ENCODE measurements at regions not wholly inside any gene's neighbourhood (a gene's known extent, or its start where the extent isn't known, plus 50 kb on each side); places are given as distances from the start of the nearest gene placed in this dataset.

DNA sequence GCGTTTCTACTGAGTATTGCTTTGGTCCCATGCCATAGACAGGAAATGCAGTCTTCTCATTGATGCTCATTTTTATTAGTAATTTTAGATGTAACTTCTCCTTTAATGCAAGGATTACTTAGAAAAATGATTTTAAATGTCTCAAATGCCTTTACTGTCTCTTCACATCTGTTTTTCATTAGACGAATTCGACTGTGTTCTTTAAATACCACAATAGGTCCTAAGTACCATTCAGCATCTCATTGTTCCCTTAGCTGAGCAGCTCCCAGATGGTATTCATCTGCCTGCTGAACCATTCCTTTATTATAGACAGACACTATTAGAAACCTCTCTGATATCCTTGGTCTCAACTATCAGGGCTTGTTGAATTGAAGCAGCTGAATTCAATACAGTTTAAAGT is 113.6 kb downstream of the LSMEM1 start:
- ATAC-seq: no peak
- no peak for DNase-seq

- DNase-seq (no peak), ATAC-seq (no peak)
These were observed 115.5 kb downstream of the LSMEM1 start for GRCh38 chr7:112596260-112596659.

GRCh38 chr7:112596981-112597380 is 116.2 kb downstream of the LSMEM1 start:
- DNase-seq (no peak), ATAC-seq (no peak)

DNA sequence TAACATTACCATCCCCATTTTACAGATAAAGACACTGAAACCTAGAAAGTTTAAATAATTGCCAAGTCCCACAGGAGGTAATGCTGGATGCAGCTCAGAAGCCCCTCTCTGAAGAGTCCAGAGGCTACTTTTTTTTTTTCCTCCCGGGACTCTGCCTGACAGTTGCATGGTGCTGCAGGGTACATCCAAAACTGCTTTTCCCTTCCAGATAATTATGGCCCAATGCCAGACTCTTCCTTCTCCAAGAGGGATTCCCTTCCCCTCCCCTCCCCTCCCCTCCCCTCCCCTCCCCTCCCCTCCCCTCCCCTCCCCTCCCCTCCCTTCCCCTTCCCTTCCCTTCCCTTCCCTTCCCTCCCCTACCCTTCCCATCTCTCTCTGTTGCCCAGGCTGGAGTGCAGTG is 122.9 kb downstream of the LSMEM1 start:
- no peak for ATAC-seq
- no peak for DNase-seq

GRCh38 chr7:112610636-112611035 is 129.8 kb downstream of the LSMEM1 start:
- ATAC-seq: no peak
- DNase-seq: no peak

GRCh38 chr7:112615701-112616100 is 134.9 kb downstream of the LSMEM1 start:
- no peak for ATAC-seq

DNA sequence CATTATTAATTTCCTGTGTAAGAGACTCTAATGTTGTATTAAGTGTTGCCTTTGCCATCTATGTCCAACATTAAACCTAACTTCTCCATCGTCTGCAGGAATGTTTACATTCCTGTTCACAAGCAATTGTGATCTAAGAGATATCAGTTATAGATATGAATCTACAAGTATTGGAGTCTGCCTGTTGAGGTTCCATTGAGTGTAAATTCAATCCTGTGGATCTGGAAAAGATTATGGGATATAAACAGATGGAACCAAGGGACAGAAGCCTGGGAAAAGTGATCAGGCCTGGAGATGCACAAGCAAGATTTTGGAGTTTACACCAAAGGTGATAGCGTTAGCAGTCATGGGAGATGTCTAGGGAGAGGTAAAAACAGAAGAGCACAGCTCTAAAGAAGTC is 135.5 kb downstream of the LSMEM1 start:
- DNase-seq: no peak
- no peak for ATAC-seq

More at GRCh38 chr7:112615701-112616100, 134.9 kb downstream of the LSMEM1 start:
- no peak for DNase-seq

DNA sequence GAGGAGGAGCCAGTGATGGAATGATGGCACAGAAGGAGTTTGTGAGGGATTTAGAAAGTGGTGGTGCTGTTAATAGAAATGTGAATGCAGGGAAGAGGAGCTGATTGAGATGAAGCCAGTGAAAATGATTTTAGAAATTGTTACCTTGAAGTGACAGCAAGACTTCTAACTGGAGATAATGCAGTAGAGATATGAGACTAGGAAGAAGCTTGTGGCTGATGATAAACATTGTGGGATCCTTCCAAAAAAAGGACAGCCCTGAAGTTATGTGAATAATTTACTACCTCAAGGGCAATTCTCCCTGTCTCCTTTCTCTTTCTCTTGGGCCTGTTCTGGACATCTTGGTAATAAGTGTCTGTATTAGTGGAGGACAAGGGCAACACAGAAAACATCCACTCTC is 138.6 kb downstream of the LSMEM1 start:
- no peak for DNase-seq
- ATAC-seq: no peak

GRCh38 chr7:112622159-112622715 is 141.4 kb downstream of the LSMEM1 start:
- no peak for ATAC-seq
- DNase-seq: no peak

DNA sequence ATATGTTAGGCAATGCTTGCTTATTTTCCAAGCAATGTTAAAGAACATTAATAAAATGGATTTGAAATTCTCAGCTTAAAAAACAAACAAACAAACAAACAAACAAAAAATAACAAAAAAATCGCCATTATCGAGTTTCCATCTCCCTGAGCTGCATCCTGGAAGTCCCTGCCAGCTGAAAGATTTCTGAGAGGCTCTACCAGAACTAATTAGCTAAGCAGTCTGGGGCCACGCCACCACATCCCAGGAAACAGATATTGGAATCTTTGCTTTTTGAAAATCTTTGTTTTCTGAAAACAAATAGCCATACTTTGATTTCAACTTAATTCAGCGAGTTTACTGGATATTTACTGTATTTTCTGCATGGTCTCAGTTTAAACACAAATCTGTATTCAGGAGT is 143.6 kb downstream of the LSMEM1 start:
- no peak for DNase-seq
- no peak for ATAC-seq

GRCh38 chr7:112630565-112630964 is 149.8 kb downstream of the LSMEM1 start:
- no peak for ATAC-seq
- no peak for DNase-seq

GRCh38 chr7:112634107-112634506 is 153.3 kb downstream of the LSMEM1 start:
- ATAC-seq: no peak
- DNase-seq: no peak

- ATAC-seq (no peak), DNase-seq (no peak)
These were observed 154.5 kb downstream of the TMEM168 start for GRCh38 chr7:112635742-112636141.

DNA sequence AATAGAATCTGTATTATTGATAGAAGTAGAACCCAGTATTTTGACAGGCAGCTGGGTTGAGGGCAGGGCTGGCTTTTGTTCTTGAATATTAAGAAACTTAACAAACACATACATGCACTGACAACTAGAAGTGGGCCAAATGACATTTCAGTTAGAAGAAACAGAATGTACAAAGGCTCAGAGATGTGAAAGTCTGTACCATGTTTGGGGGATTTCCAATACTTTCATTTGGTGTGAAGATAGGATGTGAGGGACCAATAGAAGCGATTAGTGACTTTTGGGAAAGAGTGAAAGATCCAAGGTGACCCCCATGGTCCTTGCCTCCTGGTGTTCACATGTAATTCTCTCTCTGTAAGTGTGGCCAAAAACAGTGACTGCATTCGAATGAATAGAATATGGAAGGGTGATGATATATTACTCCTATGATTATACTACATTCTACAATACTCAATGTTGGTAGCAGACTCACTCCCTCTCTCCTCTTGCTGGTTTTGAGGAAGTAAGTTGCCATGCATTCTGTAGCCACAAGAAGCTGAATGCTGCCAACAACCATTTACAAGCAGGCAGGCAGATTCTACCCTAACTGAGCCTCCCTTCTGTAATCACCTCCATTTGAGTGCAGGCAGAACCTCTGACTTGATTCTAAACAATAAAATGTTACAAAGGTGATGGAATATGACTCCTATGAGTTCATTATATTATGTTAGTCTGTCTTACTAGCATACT is 151.4 kb downstream of the TMEM168 start:
- ATAC-seq (no peak), DNase-seq (no peak)

DNA sequence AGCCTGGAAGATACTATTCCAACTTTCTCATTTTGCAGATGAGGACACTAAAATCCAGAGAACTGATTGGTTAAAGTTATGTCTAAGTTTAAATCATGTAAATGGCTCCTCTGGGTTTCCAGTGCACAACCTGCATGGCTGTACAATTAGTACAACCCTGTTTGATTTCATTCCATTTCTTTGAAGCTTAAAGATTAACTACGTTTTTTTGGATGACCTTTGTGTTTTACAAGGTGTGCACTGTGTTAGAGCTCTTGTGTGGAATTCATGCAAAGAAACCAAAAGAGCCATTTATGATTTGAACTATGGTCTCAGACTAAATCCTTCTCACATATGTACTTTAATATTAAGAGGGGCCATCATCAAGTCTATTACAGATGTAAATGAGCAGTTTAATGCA is 149.5 kb downstream of the TMEM168 start:
- ATAC-seq (no peak), DNase-seq (no peak)

- DNase-seq (no peak), ATAC-seq (no peak)
These were observed 143.4 kb downstream of the TMEM168 start for GRCh38 chr7:112646783-112647182.

- ATAC-seq (no peak), DNase-seq (no peak)
These were observed 141.4 kb downstream of the TMEM168 start for GRCh38 chr7:112648781-112649180.

DNA sequence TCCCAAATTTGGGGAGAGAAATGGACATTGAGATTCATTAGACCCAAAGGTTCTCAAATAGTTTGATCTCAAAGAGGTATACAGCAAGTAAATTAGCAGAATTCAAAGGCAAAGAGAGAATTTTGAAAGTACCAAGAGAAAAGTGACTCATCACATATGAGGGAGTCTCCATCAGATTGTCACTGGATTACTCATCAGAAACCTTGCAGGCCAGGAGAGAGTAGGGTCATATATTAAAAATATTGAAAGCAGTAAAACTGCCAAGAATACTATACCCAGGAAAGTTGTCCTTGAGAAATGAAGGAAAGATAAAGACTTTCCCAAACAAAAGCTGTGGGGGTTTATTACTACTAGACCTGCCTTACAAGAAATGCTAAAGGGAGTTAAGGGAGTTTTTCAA is 140.6 kb downstream of the TMEM168 start:
- no peak for DNase-seq

DNA sequence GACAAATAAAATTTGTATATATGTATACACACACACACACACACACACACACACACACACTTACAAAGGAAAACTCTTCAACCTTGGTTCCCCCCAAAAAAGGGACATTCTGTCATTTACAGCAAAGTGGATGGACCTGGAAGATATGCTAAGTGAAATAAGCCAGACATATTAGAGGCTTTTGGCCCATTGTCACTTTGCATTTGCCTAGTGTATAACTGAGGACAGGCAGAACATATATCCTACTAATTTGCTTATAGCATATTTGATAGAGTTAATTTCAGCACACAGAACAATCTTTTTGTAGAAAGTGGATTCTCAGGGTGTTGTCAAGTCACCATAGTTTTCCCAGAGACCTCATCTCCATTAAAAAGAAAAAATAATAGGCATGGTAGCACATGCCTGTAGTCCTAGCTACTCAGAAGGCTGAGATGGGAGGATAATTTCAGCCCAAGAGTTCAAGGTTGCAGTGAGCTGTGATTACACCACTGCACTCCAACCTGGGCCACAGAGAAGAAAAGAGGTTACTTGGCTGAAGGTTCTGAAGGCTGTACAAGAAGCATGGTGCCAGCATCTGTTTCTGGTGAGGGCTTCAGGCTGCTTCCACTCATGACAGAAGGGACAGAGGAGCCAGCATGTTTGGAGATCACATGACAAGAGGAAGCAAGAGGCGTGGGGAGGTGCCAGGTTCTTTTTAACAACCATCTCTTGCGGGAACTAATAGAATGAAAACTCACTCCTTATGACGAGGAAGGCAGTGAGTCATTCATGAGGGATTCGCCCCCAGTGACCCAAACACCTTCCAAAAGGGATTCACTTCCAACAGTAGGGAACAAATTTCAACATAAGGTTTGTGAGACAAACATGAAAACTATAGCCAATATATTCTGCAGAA is 135.6 kb downstream of the TMEM168 start:
- ATAC-seq: no peak
- DNase-seq: no peak

More for the DNA sequence above, 140.6 kb downstream of the TMEM168 start:
- ATAC-seq: no peak

GRCh38 chr7:112665709-112666108 is 124.5 kb downstream of the TMEM168 start:
- DNase-seq: no peak

GRCh38 chr7:112668561-112668960 is 121.6 kb downstream of the TMEM168 start:
- no peak for DNase-seq
- ATAC-seq: no peak

More at GRCh38 chr7:112665709-112666108, 124.5 kb downstream of the TMEM168 start:
- ATAC-seq: no peak

DNA sequence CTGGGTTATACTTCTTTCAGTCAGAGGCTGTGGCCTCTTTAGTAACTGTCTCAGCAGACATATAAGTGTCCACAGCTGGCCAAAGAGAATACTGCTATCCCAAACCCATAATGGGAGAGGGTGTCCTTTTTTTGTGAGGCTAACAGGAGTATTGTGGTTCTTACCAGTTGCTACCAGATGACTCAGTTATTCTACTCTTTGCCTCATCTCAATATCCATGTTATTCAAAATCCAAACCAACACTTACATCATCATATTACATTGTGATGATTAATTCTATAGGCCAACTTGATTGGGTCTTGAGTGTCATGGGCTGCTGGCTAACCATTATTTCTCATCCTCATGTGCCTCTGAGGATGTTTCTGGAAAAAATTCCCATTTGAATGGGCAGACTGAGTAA is 120.9 kb downstream of the TMEM168 start:
- DNase-seq: no peak

DNA sequence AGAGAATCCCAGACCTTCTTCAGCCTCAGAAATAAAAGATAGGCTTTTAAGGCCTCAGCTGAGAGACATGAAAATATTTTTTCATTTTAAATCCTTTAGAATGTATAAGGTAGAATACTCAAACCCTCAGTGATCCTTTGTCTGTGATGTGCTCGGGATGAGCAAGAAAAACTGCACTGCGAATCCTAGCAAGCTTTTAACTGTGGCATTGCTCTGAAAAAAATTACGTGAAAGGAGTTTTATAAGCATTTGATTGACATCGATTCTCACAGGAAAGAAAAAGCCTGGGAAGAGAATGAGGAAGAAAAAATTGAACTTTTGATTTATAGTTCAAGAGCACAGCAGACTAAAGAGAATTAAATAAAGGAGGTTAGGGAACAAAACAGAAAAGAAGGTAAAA is 120.0 kb downstream of the TMEM168 start:
- no peak for ATAC-seq

More for the DNA sequence above, 120.9 kb downstream of the TMEM168 start:
- ATAC-seq: no peak

More for the DNA sequence above, 120.0 kb downstream of the TMEM168 start:
- DNase-seq: no peak

Measured in stimulated activated naive CD8-positive, alpha-beta T cell treated with anti-CD3 and anti-CD28 coated beads, Interleukin-15, Interleukin-2, amounts not matched to agents 100 U/mL and 50 U/mL, for 24 hours (primary cell).